Astrocyte of the spinal cord (primary cell): ENCODE measurements at regions not wholly inside any gene's neighbourhood (a gene's known extent, or its start where the extent isn't known, plus 50 kb on each side); places are given as distances from the start of the nearest gene placed in this dataset.
A peak's percentile ranks its signal among the peaks of the same experiment; 100 is the strongest.

ENCODE experiments used
- DNase-seq: peaks from one replicate; pipeline ENCODE4 v3.0.0; 2011; ENCODE audit warnings: low read depth, low spot score
- H3K4me3 ChIP-seq: 2 replicates; pipeline ENCODE4 v1.5.1; 2011; ENCODE audit warnings: low read depth, mild to moderate bottlenecking, low read length, moderate library complexity
- in situ Hi-C: cut with HindIII; loops from 2 replicates; pipeline ENCODE4 v1.10.0; 2017; ENCODE audit warnings: low sequenced_read_pairs
- TF ChIP-seq, protein P1 (sequence below): IDR thresholded peaks from 2 replicates; pipeline ENCODE4 v1.5.1; 2012; ENCODE audit warnings: low read depth, mild to moderate bottlenecking, low read length, inconsistent platforms

- DNase-seq, result no peak
- no peak overlapping the region for H3K4me3 ChIP-seq
- in situ Hi-C loops, result no loop called here
- TF ChIP-seq, protein P1, sequence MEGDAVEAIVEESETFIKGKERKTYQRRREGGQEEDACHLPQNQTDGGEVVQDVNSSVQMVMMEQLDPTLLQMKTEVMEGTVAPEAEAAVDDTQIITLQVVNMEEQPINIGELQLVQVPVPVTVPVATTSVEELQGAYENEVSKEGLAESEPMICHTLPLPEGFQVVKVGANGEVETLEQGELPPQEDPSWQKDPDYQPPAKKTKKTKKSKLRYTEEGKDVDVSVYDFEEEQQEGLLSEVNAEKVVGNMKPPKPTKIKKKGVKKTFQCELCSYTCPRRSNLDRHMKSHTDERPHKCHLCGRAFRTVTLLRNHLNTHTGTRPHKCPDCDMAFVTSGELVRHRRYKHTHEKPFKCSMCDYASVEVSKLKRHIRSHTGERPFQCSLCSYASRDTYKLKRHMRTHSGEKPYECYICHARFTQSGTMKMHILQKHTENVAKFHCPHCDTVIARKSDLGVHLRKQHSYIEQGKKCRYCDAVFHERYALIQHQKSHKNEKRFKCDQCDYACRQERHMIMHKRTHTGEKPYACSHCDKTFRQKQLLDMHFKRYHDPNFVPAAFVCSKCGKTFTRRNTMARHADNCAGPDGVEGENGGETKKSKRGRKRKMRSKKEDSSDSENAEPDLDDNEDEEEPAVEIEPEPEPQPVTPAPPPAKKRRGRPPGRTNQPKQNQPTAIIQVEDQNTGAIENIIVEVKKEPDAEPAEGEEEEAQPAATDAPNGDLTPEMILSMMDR, result no peak
Measured at GRCh38 chr5:163941079-163941478, 435.7 kb downstream of the MAT2B start.

DNA sequence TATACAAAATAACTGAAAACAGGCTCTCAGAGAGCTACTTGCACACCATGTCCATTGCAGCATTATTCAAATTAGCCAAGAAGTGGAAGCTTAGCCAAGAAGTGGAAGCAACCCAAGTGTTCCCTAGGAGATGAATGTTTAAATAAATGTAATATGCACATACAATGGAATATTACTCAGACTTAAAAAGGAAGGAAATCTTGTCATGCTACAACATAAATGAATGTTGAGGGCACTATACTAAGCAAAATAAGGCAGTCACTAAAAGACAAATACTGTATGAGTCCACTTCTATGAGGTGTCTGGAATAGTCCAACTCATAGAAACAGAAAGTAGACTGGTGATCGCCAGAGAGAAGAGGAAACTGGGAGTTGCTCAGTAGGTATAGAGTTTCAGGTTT, 438.1 kb downstream of the MAT2B start:
- in situ Hi-C loops, result no loop called here
- TF ChIP-seq, protein P1, result no peak
- peak; percentile 5 for DNase-seq
- no peak overlapping the region for H3K4me3 ChIP-seq

DNA sequence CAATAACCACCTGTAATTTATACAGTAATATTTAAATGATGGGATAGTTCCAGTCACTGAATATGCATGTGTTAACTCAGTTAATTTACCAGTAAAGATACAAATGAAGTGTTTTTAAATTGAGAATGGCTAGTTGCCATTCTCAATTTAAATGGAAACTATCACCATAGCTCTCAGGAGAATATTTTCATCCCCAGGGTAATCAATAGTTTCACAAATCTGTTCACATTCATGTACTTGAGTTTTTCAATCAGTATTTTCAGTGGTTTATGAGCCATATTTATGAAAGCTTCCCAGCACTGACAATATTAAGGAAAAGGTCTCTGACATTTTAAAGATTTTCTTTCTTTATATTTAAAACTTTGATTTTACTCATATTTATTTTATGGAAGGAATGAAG, 439.3 kb downstream of the MAT2B start:
- TF ChIP-seq, protein P1, result no peak
- in situ Hi-C loops, result no loop called here
- DNase-seq, result no peak
- H3K4me3 ChIP-seq, result no peak overlapping the region

- in situ Hi-C loops, result no loop called here
- DNase-seq, result no peak
- TF ChIP-seq, protein P1, result no peak
- H3K4me3 ChIP-seq, result no peak overlapping the region
Measured at GRCh38 chr5:163947848-163948666, 442.6 kb downstream of the MAT2B start.

- TF ChIP-seq, protein P1, result no peak
- no peak for DNase-seq
- no peak overlapping the region for H3K4me3 ChIP-seq
- in situ Hi-C loops, result no loop called here
Measured at GRCh38 chr5:163950248-163950647, 444.8 kb downstream of the MAT2B start.

- no peak overlapping the region for H3K4me3 ChIP-seq
- no peak for DNase-seq
- TF ChIP-seq, protein P1, result no peak
- in situ Hi-C loops, result no loop called here
Measured at GRCh38 chr5:163951069-163951468, 445.6 kb downstream of the MAT2B start.
